GM19467 (cell line): ENCODE measurements at regions not wholly inside any gene's neighbourhood (a gene's known extent, or its start where the extent isn't known, plus 50 kb on each side); places are given as distances from the start of the nearest gene placed in this dataset.

Source experiments
- ATAC-seq: cut with Tn5 transposase; IDR thresholded peaks from one replicate; pipeline ENCODE4 v1.9.1; 2021; ENCODE audit warnings: mild to moderate bottlenecking, moderate library complexity; ENCODE audit not compliant: unreplicated experiment

DNA sequence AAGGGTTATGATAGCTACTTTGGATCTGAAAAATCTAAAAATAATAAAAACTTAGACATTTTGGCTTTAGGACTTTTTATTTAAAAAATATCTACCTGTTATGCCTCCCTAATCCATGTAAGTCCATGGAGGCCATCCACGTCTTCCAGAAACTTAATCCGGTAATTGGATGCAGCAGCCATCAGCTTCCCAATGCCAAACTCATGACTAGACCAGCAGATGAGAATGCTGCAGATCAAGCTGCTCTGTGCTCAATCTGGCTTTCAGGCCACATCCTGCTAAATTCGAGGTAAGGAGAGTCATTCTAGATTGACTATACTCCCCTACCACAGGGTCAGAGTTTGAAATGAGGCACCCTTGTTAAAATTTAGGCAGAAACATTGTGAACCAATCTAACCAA lies 168.5 kb upstream of the TCERG1L start:
- ATAC-seq: no peak

DNA sequence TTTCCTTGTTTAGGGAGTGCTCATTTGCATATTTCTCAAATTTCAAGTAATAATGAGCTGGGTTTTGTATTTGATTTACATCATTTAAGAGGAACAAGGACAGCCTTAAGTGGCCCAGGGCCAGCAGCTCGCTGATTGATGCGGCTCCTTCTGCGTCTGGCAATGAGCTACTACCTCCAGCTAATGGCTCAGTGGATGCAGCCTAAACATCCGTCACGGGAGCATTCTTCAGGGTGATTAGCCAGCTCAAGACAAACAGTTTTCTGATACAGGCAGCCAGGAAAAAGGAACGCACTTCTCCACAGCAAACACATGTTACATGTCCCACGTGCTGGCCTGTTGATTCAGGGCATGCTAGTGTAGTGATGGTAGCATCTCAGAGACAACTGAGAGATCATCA lies 169.3 kb upstream of the TCERG1L start:
- ATAC-seq: no peak

DNA sequence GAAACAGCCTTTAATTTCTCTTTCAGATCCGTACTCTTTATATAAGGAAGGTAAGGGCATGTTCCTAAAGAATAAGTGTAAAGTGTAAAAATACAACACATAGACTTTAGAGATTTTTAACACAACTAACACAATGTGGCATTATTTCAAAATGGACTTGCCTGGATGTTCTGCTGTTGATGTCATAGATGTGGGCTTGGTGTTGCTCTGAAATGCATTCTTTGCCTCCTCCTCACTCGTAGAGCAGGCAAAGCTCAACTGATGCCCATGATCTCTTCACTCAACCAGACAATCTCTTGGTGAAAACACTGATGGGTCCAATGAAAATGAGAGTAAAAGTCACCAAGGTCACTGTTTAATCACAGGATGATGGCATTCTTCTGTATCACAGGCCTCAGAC lies 174.2 kb upstream of the TCERG1L start:
- ATAC-seq: no peak

DNA sequence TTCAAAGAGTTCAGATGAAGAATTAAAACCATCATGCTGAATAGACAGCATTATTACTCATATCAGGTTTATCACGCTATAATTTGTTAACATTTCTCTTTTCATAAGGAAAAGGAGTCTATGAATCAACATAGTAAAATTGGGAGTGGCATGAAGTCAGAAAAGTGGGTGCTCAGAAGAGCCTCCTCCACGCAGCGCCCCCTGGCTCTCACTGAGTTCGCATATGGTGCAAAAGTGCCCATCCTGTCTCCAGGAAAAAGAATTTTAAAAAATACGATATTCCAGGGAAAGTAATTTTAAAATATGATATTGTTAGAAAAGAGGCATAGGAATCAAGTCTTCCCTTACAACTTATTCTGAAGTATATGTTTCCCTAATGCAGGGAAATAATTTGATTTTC lies 176.3 kb upstream of the TCERG1L start:
- no peak for ATAC-seq

DNA sequence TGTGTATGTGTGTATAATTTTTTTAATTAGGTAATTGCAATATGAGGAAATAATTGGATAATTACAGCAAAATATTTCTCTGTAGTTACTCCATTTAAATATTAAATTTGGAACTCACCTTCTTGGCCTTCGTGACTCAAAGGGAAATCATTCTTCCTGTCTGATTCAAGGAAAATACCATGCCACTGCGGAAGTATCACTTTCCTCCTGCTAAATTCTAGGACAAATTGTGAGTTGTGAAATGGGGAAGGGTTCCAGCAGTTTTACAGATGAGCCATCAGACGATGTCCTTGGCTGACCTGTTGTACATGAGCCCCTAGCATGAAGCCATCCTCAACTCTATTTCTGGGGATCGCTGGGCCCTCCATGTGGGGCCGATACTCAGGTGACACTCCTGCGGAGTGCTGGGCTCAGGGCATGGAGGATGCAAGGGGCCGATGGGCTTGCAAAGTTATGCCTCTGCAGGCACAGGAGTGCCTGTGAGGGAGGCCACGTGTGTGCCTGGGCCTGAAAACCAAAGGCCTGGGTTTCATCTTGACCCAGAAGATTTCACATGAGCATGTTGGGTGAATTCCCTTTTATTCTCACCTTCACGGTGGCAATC lies 179.6 kb upstream of the TCERG1L start:
- ATAC-seq: no peak

DNA sequence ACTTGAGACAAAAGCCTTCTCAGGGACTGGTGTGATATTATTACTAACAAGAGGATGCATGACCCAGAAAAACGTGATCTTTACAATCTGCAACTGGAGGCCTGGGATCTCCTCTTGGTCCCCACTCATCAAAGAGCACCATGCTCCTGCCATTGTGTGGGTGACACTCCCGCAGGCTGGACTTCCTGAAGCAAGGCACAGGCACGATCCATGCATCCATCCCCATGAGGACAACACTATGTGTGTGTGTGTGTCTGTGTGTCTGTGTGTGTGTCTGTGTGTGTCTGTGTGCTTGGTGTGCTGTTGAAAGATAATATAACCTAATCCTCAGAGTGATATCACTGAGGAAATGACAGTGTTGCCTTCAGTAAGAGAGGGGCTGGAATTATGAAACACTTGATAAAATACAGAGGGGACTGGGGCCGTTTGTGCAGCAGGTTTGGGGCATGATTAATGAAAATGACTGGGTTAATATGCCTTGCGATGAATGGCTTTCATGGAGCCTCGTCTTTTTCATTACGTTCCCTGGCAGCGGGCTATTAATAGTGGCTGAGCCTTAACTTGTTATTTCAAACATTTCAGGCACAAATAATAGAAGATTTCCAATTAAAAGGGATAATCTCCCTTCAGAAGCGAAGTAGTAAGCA lies 180.8 kb upstream of the TCERG1L start:
- no peak for ATAC-seq

DNA sequence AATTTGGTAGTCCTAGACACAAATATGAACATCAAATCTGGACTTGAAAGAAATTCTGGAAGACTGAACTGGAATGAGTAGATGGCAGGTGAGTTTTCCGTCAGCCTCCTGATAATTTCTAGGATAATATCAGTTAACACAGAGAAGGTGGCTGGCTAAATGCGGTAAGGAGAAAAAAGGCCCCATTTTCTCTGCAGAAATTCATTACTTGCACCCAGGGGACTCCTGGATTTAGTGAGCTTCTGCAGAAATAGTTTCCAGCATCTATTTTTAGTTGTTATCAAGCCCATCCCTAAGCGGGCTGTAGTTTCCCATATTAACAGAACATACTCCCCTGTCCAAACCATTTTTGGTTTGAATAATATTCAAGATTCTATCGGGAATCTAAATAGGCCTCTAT lies 181.9 kb upstream of the TCERG1L start:
- ATAC-seq: no peak

DNA sequence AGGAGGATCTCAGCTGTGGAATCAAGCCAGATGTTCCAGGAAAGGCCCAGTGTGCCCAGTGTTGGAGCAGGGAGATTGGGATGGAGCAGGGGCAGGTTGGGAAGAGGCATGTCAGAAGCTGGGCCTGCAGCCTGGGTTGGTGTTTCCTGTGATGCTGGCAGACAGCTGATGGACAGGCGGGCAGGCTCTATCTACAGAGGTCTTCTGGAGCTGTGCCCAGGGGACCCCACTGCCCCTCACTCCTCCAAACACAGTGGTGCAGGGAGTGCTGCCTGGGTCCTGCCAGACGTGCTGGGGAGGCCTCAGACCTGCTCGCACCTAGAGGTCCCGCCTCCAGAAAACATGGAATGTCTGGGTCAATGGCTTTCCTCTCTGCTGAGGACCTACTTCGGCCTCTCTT lies 182.9 kb upstream of the TCERG1L start:
- ATAC-seq: no peak

DNA sequence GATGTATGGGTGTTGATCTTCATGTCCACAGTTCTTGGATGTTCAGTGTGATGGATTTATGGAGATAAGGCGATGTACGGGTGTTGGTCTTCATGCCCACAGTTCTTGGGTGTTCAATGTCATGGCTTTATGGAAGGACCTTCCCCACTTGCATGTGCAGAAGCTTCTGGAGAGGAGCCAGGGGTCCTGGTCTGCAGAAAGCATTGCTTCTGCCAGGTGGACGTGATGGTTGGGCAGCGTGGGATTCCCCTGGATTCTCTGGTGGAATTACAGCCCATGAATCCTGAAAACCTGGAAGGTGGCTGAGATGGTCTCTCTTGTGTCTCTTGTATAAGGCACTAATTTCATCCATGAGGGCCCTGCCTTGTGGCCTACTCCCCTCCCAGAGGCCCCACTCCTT lies 183.7 kb upstream of the TCERG1L start:
- no peak for ATAC-seq

DNA sequence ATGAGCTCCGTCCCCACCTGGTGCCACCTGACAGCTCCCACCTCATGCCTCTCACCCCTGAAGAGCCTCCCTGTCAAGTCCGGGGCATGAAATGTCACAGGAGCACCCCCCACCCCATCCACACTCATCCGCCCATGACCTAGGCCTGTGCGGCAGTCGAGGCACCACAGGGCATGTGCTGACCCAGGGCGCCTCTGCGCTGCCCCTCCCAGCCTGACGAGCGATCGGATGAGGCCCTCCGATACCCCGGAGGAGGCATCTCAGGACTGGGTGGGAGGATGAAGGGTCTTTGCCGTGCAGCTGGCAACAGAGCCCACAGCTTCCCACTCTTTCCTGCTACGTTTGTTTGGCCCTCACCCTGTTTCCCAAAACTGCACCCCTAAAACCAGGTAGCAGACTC lies 184.4 kb upstream of the TCERG1L start:
- no peak for ATAC-seq

DNA sequence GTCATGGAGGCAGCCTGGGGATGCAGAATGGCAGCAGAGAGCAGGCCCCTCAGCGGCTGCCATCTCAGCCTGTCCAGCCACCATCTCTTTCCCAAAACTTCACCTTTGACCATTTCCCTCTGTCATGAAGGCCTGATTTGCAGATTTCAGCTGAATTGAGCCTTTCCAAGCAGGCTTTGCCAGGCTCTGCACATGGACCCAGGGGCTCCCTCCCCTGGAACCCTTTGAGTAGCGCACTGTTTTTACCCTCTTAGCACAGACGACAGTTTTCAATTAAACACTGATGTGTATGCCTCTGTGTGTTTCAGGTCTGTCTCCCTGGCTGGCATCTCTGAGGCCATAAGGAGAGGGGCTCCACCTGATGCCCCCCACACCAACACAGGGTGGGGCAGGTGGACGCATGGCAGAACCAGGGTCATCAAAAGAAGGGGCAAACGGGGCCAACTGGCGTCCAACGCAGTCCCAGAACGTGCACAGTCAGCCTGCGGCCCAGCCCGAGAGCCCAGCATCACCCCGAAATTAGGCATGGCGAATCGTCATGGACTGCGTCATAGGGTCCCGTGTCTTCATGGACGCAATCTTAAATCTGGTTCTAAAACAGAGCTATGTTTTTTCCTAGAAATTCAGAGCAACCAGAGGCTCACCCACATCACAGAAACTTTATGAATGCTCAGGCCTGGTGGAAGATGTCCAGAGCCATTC lies 185.0 kb upstream of the TCERG1L start:
- no peak for ATAC-seq

DNA sequence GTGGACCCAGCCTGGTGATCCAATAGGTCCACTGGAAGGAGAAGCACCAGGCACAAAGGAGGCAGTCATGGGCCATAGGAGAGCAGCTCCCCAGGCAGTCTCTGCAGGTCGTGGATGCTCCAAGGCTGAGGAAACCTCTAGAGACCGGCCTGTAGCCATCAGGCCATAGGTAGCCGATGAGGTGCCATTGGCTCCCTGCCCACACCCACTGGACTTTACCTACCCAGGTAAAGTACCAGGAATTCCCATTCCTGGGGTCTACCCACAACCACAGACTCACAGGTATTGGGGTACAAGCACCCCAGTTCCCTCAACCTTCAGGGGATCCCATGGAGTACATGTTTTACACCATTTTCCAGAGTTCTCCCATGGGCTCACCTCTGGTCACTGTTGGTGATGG lies 188.0 kb upstream of the TCERG1L start:
- ATAC-seq: no peak

DNA sequence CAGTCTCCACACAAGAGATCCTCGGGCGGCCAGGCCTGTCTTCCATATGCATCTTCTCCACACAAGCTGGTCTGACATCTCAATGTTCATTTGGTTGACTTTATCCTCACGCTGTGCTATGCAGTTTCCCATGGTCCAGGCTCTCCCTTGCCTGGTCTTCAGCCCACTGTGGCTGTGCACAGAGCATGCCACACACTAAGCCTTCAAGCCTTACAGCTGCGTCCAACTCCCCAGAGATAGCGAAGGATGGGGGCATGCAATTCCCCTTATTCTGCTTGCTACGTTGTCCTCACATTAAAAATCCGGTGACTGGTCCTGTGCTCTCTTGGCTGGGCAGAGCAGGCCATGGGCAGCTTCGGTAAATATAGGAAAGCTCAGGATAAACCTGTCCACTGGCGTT lies 188.7 kb upstream of the TCERG1L start:
- no peak for ATAC-seq

DNA sequence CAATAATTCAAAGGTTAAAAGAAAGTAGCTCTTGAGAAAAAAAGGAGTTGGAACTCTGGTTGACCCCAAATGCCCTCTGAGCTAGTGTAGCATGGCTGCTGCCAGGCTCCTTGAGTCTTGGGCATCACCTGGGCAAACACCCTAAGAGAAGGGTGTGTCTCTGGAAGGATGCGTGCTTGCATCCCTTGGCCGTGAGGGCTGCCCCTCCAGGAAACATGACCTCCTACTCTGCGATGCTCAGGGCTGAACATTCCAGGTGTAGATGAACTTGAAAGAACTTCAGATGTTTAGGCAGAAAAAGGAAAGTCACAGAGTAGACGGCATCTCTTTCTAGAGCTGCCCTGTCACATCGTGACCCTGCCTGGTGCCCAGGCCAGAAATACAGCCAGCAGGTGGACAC lies 189.4 kb upstream of the TCERG1L start:
- no peak for ATAC-seq

DNA sequence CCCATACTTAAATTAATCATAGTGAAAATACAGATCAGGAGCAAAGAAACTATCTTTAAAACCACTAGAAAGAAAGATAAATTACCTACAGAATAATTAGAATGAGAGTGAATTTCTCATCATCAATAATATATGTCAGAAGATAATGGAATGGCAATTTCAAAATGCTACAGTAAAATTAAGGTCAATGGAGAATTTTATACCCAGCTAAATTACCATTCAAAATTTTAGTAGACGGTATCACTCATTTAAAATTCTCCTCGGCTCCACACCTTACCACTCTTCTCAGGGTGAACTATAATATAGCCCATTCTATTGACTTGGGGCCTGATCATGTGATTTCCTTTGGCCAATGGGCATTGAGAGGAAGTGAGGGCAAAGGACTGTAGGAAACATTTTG lies 192.5 kb upstream of the TCERG1L start:
- no peak for ATAC-seq

DNA sequence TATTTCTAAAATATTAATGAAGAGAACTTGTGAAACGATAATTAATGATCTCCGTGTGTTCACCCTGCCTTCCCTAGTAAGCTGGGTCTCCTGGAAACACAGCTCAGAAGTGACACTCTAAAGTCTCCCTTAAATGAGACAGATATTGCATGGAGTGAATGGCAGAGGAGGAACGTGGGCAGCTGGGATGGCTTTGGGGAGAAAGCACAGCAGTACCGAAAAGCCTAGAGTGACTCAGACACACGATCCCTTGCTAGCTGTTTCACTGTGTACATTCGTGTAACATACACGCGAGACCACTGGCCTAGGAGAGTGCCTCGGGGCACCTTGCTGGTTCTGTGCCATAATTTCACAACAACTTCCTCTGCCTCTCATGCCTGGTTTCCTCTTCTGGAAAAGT lies 199.9 kb upstream of the TCERG1L start:
- ATAC-seq: no peak

DNA sequence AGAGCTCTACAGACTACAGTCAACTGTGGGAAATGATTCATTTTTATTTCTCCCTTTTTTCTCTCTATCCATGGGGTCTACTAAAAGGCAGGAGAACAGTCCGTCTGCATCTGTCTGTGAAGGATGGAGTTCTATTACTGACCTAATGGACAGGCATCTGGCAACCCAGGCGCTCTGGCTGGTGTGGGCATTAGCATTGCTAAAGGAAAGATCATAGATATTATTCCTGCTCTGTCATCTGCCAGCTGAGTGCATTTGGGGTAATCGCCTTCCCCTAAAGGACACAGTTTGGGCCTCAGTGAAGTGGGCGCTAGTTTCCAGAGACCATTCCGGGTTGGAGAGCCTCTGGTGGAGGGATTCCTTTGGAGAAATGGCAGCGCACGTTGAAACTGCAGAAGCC lies 201.3 kb upstream of the TCERG1L start:
- ATAC-seq: no peak

DNA sequence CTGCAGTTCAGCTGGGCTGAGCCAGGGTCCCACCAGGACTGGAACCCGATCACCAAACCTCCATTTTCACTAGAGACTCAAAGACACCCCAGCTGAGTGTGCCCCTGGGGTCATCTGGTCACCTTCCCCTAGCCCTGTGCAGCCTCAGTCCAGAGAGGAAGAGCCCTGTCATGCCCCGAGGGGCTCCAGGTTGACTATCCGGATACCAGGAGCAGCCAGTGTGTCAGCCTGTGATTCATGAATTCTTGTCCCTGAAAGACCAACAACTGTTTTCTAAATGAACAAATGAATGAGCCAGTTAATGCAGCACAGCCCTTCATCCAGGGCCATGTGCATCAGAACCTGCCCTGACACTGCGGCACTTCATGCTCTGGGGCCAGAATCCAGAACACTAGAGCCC lies 201.9 kb upstream of the TCERG1L start:
- no peak for ATAC-seq

DNA sequence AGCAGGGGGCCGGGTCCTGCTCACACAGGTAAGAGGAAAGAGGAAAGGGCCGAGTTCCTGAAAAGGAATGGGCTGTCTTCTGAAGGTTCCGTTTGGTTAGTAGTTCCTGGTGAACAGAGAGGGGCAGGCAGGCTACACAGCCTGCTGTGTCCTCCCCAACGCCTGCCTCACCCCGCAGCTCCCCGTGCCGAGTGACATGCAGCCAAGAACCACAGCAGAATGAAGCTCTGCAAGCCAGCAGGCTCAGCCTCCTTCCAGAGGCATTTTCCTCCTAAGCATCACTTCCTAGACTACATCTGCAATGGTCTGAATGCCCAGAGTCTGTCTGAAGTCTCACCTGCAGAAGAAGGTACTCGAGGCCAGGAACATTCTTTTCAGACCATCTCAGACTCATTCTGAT lies 202.4 kb upstream of the TCERG1L start:
- ATAC-seq: no peak

DNA sequence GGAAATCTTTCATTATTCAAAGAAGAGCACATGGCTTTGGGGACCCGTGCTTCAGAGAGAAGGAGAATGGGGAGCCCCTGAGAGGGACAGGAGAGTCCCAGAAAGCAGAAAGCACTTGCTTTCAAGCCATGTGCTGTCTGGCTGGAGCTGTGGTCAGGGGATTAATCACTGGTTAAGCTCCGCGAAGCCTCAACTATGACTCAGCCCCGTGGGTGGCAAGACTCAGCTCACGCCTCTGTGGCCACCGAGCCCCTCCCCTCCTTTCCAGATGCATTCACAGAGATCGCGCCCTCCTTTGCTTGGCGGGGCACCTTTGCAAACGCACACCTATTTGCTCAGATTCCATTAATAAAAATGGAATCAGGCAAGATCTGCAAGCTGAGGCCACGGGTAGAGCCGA lies 202.9 kb upstream of the TCERG1L start:
- ATAC-seq: no peak

DNA sequence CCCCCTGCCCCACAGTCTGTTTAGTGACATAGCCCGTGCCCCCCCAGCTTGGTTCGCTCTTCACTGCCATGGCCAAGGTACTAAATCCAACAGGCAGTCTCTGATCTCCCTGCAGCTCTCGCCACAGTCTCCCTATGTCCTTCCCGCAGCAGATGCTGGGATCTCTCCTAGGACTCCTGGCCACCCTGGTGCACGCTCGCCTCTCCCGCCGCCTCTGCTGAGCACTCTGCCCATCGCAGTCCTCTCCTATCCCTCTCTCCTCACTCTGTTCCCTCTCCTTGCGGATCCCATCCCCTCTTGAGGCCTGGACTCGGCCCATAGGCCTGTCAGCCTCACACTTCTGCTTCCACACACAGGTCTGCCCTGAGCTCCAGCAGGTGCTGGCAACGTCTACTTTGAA lies 204.8 kb upstream of the TCERG1L start:
- no peak for ATAC-seq

DNA sequence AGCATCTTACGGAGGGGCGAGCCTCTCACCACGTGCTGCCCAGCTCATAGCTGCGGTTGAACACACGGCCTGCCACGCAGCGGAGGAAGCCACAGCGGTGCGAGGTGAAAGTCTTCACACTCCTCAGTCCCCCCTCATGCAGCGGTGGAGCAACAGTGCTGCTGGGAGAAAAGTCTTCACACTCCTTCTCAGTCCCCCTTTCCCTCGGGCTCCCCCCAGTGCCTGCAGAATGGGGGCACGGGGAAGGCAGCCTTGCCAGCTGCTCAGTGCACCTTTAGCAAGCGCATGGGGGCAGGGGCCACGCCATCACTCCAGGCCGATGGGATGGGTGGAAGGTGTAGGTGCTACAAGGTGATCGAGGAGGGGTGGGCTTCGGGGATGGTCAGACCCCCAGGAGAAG lies 206.3 kb upstream of the TCERG1L start:
- no peak for ATAC-seq
